GM19023 (cell line): ENCODE measurements at regions not wholly inside any gene's neighbourhood (a gene's known extent, or its start where the extent isn't known, plus 50 kb on each side); places are given as distances from the start of the nearest gene placed in this dataset.

Source experiments
- ATAC-seq: cut with Tn5 transposase; IDR thresholded peaks from one replicate; pipeline ENCODE4 v1.9.1; 2021; ENCODE audit warnings: mild to moderate bottlenecking, moderate library complexity; ENCODE audit not compliant: unreplicated experiment

GRCh38 chr3:168909260-168909659 lies 754.3 kb downstream of the MECOM start:
- ATAC-seq = no peak

- ATAC-seq = no peak
Measured at GRCh38 chr3:168895419-168895818, 768.1 kb downstream of the MECOM start.

- no peak for ATAC-seq
Measured at GRCh38 chr3:168894214-168894613, 769.3 kb downstream of the MECOM start.

- no peak for ATAC-seq
Measured at GRCh38 chr3:168889666-168890065, 773.8 kb downstream of the MECOM start.

- no peak for ATAC-seq
Measured at GRCh38 chr3:168888781-168889180, 774.7 kb downstream of the MECOM start.

- no peak for ATAC-seq
Measured at GRCh38 chr3:168885028-168885427, 778.5 kb downstream of the MECOM start.

- no peak for ATAC-seq
Measured at GRCh38 chr3:168884353-168884903, 779.1 kb downstream of the MECOM start.

- no peak for ATAC-seq
Measured at GRCh38 chr3:168883145-168883544, 780.4 kb downstream of the MECOM start.

GRCh38 chr3:168881804-168882203 lies 781.7 kb downstream of the MECOM start:
- ATAC-seq = no peak

GRCh38 chr3:168878655-168879054 lies 782.9 kb upstream of the GOLIM4 start:
- no peak for ATAC-seq

GRCh38 chr3:168877899-168878298 lies 782.2 kb upstream of the GOLIM4 start:
- ATAC-seq = no peak

GRCh38 chr3:168876346-168877035 lies 780.8 kb upstream of the GOLIM4 start:
- ATAC-seq = no peak

- ATAC-seq = no peak
Measured at GRCh38 chr3:168872826-168873225, 777.1 kb upstream of the GOLIM4 start.

GRCh38 chr3:168870892-168871291 lies 775.2 kb upstream of the GOLIM4 start:
- ATAC-seq = no peak

- no peak for ATAC-seq
Measured at GRCh38 chr3:168865022-168865551, 769.4 kb upstream of the GOLIM4 start.

- no peak for ATAC-seq
Measured at GRCh38 chr3:168864107-168865021, 768.6 kb upstream of the GOLIM4 start.

GRCh38 chr3:168863561-168863960 lies 767.8 kb upstream of the GOLIM4 start:
- no peak for ATAC-seq

- ATAC-seq = no peak
Measured at GRCh38 chr3:168862466-168862865, 766.7 kb upstream of the GOLIM4 start.

GRCh38 chr3:168860592-168860991 lies 764.9 kb upstream of the GOLIM4 start:
- no peak for ATAC-seq

GRCh38 chr3:168860028-168860427 lies 764.3 kb upstream of the GOLIM4 start:
- ATAC-seq = no peak

GRCh38 chr3:168859574-168859973 lies 763.9 kb upstream of the GOLIM4 start:
- no peak for ATAC-seq

- no peak for ATAC-seq
Measured at GRCh38 chr3:168859143-168859542, 763.4 kb upstream of the GOLIM4 start.
